ENCODE measurements at regions not wholly inside any gene's neighbourhood (a gene's known extent, or its start where the extent isn't known, plus 50 kb on each side); places are given as distances from the start of the nearest gene placed in this dataset.

DNA sequence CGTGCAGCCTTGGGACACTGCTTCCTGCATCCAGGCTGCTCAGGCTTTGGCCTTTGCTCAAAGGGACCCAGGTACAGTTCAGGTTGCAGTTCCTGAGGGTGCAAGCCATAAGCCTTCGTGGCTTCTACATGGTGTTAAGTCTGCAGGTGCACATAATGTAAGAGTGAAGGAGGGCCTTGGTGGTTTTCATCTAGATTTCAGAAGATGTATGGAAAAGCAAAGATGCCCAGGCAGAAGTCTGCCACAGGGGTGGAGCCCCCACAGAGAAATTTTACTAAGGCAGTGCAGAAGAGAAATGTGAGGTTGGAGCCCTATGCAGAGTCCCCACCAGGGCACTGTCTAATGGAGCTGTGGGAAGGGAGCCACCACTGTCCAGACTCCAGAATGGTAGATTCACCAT, 200.9 kb downstream of the ICE1 start:
- Histone ChIP-seq H3K27ac (ENCODE audit: low read depth, low read length) (no peak overlapping the region), H3K27me3 (ENCODE audit: insufficient read depth, low read length) (no peaks in the 10 kb centered on the region), H4K20me1 (ENCODE audit: insufficient read depth, low read length) (no peaks in the 10 kb centered on the region), H3K4me2 (ENCODE audit: insufficient read depth, low read length) (no peak overlapping the region), H3K4me1 (ENCODE audit: insufficient read depth, low read length) (no peaks in the 10 kb centered on the region), H3K9me3 (ENCODE audit: low read depth, low read length) (peaks cover 10% of the 10 kb centered on the region), H3K4me3 (ENCODE audit: insufficient read depth, low read length) (no peak overlapping the region), H2AFZ (ENCODE audit: low read length) (no peak overlapping the region), H3K79me2 (ENCODE audit: insufficient read depth, low read length) (no peaks in the 10 kb centered on the region), H3K36me3 (ENCODE audit: insufficient read depth, low read length) (no peaks in the 10 kb centered on the region)
- no peak for DNase-seq (ENCODE audit: insufficient read length, low spot score, missing footprints)
- TF ChIP-seq, protein P1, sequence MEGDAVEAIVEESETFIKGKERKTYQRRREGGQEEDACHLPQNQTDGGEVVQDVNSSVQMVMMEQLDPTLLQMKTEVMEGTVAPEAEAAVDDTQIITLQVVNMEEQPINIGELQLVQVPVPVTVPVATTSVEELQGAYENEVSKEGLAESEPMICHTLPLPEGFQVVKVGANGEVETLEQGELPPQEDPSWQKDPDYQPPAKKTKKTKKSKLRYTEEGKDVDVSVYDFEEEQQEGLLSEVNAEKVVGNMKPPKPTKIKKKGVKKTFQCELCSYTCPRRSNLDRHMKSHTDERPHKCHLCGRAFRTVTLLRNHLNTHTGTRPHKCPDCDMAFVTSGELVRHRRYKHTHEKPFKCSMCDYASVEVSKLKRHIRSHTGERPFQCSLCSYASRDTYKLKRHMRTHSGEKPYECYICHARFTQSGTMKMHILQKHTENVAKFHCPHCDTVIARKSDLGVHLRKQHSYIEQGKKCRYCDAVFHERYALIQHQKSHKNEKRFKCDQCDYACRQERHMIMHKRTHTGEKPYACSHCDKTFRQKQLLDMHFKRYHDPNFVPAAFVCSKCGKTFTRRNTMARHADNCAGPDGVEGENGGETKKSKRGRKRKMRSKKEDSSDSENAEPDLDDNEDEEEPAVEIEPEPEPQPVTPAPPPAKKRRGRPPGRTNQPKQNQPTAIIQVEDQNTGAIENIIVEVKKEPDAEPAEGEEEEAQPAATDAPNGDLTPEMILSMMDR (IDR thresholded peaks at IDR 0.05; ENCODE audit: extremely low read depth, low read depth, low read length): no peak

DNA sequence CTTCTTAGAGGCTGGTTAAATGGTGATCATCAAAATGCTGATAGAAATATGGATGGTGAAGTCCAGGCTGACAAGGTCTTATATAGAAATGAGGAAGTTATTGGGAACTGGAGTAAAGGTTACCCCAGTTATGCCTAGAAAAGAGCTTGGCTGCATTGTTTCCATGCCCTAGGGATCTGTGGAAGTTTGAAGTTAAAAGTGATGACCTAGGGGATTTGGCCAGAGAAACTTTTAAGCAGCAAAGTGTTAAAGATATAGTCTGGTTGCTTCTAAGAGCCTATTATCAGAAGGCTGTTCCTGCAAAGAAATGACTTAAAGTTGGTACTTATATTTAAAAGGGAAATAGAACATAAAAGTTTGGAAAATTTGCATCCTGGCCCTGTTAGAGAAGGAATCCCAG, 200.3 kb downstream of the ICE1 start:
- Histone ChIP-seq H3K27ac (ENCODE audit: low read depth, low read length) (no peak overlapping the region), H3K27me3 (ENCODE audit: insufficient read depth, low read length) (no peaks in the 10 kb centered on the region), H2AFZ (ENCODE audit: low read length) (no peak overlapping the region), H3K4me3 (ENCODE audit: insufficient read depth, low read length) (no peak overlapping the region), H3K79me2 (ENCODE audit: insufficient read depth, low read length) (no peaks in the 10 kb centered on the region), H3K4me2 (ENCODE audit: insufficient read depth, low read length) (no peak overlapping the region), H3K9me3 (ENCODE audit: low read depth, low read length) (peaks cover 10% of the 10 kb centered on the region), H3K4me1 (ENCODE audit: insufficient read depth, low read length) (no peaks in the 10 kb centered on the region), H3K36me3 (ENCODE audit: insufficient read depth, low read length) (no peaks in the 10 kb centered on the region), H4K20me1 (ENCODE audit: insufficient read depth, low read length) (no peaks in the 10 kb centered on the region)
- no peak for DNase-seq (ENCODE audit: insufficient read length, low spot score, missing footprints)
- TF ChIP-seq, protein P1 (IDR thresholded peaks at IDR 0.05; ENCODE audit: extremely low read depth, low read depth, low read length): no peak

DNA sequence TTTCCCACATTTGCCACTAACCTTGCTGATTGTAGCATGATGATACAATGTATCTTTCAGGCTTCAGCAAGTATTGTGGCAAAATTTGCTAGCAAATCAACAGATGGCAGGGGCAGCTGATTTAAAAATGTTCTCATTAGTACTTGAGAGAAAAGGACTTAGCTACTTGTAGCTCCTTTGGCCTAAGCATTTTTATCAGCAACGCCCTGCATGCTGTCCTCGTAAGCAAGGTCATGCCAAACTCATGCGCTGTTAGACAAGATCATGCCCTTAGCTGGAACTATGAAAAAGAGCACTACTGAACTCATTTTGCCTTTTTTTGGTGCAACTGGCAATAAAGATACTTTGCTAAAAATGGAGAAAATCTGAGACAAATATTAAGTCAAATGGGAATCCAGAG, 197.1 kb downstream of the ICE1 start:
- no peaks in the 10 kb centered on the region for H3K27me3 ChIP-seq (ENCODE audit: insufficient read depth, low read length)
- no peaks in the 10 kb centered on the region for H3K4me1 ChIP-seq (ENCODE audit: insufficient read depth, low read length)
- no peak overlapping the region for H2AFZ ChIP-seq (ENCODE audit: low read length)
- H3K36me3 ChIP-seq (ENCODE audit: insufficient read depth, low read length): no peaks in the 10 kb centered on the region
- TF ChIP-seq, protein P1 (IDR thresholded peaks at IDR 0.05; ENCODE audit: extremely low read depth, low read depth, low read length): no peak
- H3K9me3 ChIP-seq (ENCODE audit: low read depth, low read length): peaks cover 10% of the 10 kb centered on the region
- no peak overlapping the region for H3K4me3 ChIP-seq (ENCODE audit: insufficient read depth, low read length)
- no peak overlapping the region for H3K4me2 ChIP-seq (ENCODE audit: insufficient read depth, low read length)
- no peak for DNase-seq (ENCODE audit: insufficient read length, low spot score, missing footprints)
- no peaks in the 10 kb centered on the region for H4K20me1 ChIP-seq (ENCODE audit: insufficient read depth, low read length)
- H3K27ac ChIP-seq (ENCODE audit: low read depth, low read length): no peak overlapping the region
- H3K79me2 ChIP-seq (ENCODE audit: insufficient read depth, low read length): no peaks in the 10 kb centered on the region

DNA sequence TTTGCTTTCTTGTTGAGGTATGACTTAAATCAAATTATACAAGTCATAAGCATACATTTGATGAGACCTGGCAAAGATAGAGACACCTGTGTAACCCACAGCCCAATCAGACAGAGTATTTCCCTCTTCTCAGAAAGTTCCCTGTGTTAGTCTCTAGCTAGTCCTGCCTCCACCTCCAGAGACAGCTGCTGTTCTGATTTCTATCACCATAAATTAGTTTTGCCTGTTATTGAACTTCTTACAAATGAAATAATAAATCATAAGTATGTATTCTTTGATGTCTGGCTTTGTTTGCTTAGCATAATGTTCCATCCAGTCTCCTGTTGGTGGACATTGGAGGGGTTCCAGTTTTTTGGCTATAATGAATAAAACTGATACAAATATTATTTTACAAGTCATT, 194.5 kb downstream of the ICE1 start:
- H3K79me2 ChIP-seq (ENCODE audit: insufficient read depth, low read length): no peaks in the 10 kb centered on the region
- no peaks in the 10 kb centered on the region for H3K36me3 ChIP-seq (ENCODE audit: insufficient read depth, low read length)
- no peaks in the 10 kb centered on the region for H3K4me1 ChIP-seq (ENCODE audit: insufficient read depth, low read length)
- no peak overlapping the region for H3K27ac ChIP-seq (ENCODE audit: low read depth, low read length)
- no peak overlapping the region for H3K4me2 ChIP-seq (ENCODE audit: insufficient read depth, low read length)
- H2AFZ ChIP-seq (ENCODE audit: low read length): no peak overlapping the region
- TF ChIP-seq, protein P1 (IDR thresholded peaks at IDR 0.05; ENCODE audit: extremely low read depth, low read depth, low read length): no peak
- H3K4me3 ChIP-seq (ENCODE audit: insufficient read depth, low read length): no peak overlapping the region
- H3K27me3 ChIP-seq (ENCODE audit: insufficient read depth, low read length): no peaks in the 10 kb centered on the region
- no peaks in the 10 kb centered on the region for H4K20me1 ChIP-seq (ENCODE audit: insufficient read depth, low read length)
- peaks cover 3% of the 10 kb centered on the region for H3K9me3 ChIP-seq (ENCODE audit: low read depth, low read length)
- no peak for DNase-seq (ENCODE audit: insufficient read length, low spot score, missing footprints)
